ENCODE measurements at regions not wholly inside any gene's neighbourhood (a gene's known extent, or its start where the extent isn't known, plus 50 kb on each side); places are given as distances from the start of the nearest gene placed in this dataset.

- Histone ChIP-seq H3F3A (replicated peaks; ENCODE audit: insufficient read depth) (no peaks in the 10 kb centered on the region), H3K4me2 (no peak overlapping the region), H3K27me3 (ENCODE audit: insufficient read depth) (no peaks in the 10 kb centered on the region), H3K36me3 (replicated peaks in 1 of 2; ENCODE audit: control insufficient read depth in 1 of 2, insufficient read depth in 2 of 2, low read length in 1 of 2) (peaks cover 0 to 25% of the 10 kb centered on the region in 2 experiments), H4K20me1 (ENCODE audit: insufficient read depth) (no peaks in the 10 kb centered on the region), H3K4me1 (ENCODE audit: control insufficient read depth in 1 of 2, insufficient read depth in 2 of 2, low read depth in 1 of 2, low read length in 1 of 2) (peaks cover 0 to 4% of the 10 kb centered on the region in 2 experiments; a peak in 1 of 4 replicates), H3K9me3 (no peaks in the 10 kb centered on the region), H3K27ac (ENCODE audit: low read depth in 2 of 2, low read length in 1 of 2) (no peak overlapping the region), H3K4me3 (ENCODE audit: low read depth in 2 of 2, low read length in 1 of 2) (no peak overlapping the region), H3K79me2 (ENCODE audit: insufficient read depth) (peaks cover under 1% of the 10 kb centered on the region; the same call in 1 of the 2 replicates), H3K9me2 (no peaks in the 10 kb centered on the region), H3K9ac (no peak overlapping the region), H2AFZ (ENCODE audit: low read depth) (no peak overlapping the region)
- TF ChIP-seq FOXJ3 (CRISPR knock-in tag; IDR thresholded peaks at IDR 0.05) (no peak), RXRA (IDR thresholded peaks at IDR 0.05; ENCODE audit: borderline replicate concordance, low read depth) (no peak), GATA2 (CRISPR knock-in tag; IDR thresholded peaks at IDR 0.05) (no peak)
- CTCF ChIA-PET = no interaction called here
- DNase-seq = no peak
- WGBS (ENCODE audit: low lambda C conversion rate) = 90% methylated on average over 2 of the region's 3 CpGs
- POLR2A ChIA-PET = no interaction called here
Measured at GRCh38 chr2:111236025-111236424, 115.3 kb downstream of the BCL2L11 start.

- H4K20me1 ChIP-seq (ENCODE audit: insufficient read depth) = no peaks in the 10 kb centered on the region
- H3K27ac ChIP-seq (ENCODE audit: low read depth in 2 of 2, low read length in 1 of 2) = no peak overlapping the region
- no peak for DNase-seq
- H3K9ac ChIP-seq = no peak overlapping the region
- H2AFZ ChIP-seq (ENCODE audit: low read depth) = no peak overlapping the region
- H3K4me3 ChIP-seq (ENCODE audit: low read depth in 2 of 2, low read length in 1 of 2) = no peak overlapping the region
- WGBS (ENCODE audit: low lambda C conversion rate) = 90% methylated on average over 2 of the region's 2 CpGs
- H3F3A ChIP-seq (replicated peaks; ENCODE audit: insufficient read depth) = no peaks in the 10 kb centered on the region
- peaks cover 10% of the 10 kb centered on the region; the same call in 1 of the 2 replicates for H3K79me2 ChIP-seq (ENCODE audit: insufficient read depth)
- CTCF ChIA-PET = no interaction called here
- TF ChIP-seq ZBTB33 (IDR thresholded peaks at IDR 0.05; ENCODE audit: borderline replicate concordance, low read depth) (no peak), NRF1 (IDR thresholded peaks at IDR 0.05; ENCODE audit: low read depth, low read length) (no peak), TAF1 (IDR thresholded peaks at IDR 0.05; ENCODE audit: borderline replicate concordance, low read depth, low read length) (no peak)
- peaks cover 0 to 4% of the 10 kb centered on the region in 2 experiments; a peak in 1 of 4 replicates for H3K4me1 ChIP-seq (ENCODE audit: control insufficient read depth in 1 of 2, insufficient read depth in 2 of 2, low read depth in 1 of 2, low read length in 1 of 2)
- no peak overlapping the region for H3K4me2 ChIP-seq
- H3K9me3 ChIP-seq = no peaks in the 10 kb centered on the region
- no peaks in the 10 kb centered on the region for H3K27me3 ChIP-seq (ENCODE audit: insufficient read depth)
- peaks cover 0 to 27% of the 10 kb centered on the region in 2 experiments for H3K36me3 ChIP-seq (replicated peaks in 1 of 2; ENCODE audit: control insufficient read depth in 1 of 2, insufficient read depth in 2 of 2, low read length in 1 of 2)
- H3K9me2 ChIP-seq = no peaks in the 10 kb centered on the region
- POLR2A ChIA-PET = no interaction called here
Measured at GRCh38 chr2:111238296-111238695, 117.6 kb downstream of the BCL2L11 start.

DNA sequence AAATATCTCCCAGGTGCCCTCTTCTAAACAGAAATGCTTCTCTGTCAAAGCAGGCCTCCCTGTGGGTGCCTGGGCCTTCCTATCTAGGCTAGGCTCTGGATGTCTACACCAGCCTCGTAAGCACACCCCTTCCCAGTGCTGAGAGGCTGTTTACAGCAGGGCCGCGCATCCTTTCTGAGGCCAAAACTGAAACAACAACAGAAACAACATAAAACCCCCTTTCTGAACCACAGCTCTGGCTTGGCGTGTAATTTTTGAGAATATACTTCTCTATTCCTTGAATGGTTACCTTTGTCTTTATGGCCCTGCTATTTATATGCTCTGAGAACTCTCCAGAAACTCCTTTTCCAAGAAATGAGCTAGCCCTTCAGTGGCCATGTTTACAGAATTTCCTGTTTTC is 118.4 kb downstream of the BCL2L11 start:
- WGBS (ENCODE audit: low lambda C conversion rate) = 98% methylated on average over 4 of the region's 4 CpGs
- ChIA-PET CTCF (interaction anchor here (0.9 kb wide), 1 partner anchor 10 kb away, joined by 3 read pairs; no protein-coding TSS in a partner anchor), POLR2A (no interaction called here)
- Histone ChIP-seq H3K79me2 (ENCODE audit: insufficient read depth) (peaks cover 10% of the 10 kb centered on the region; the same call in 1 of the 2 replicates), H3F3A (replicated peaks; ENCODE audit: insufficient read depth) (no peaks in the 10 kb centered on the region), H3K4me2 (no peak overlapping the region), H3K4me3 (ENCODE audit: low read depth in 2 of 2, low read length in 1 of 2) (no peak overlapping the region), H3K27ac (ENCODE audit: low read depth in 2 of 2, low read length in 1 of 2) (no peak overlapping the region), H3K36me3 (replicated peaks in 1 of 2; ENCODE audit: control insufficient read depth in 1 of 2, insufficient read depth in 2 of 2, low read length in 1 of 2) (peaks cover 0 to 23% of the 10 kb centered on the region in 2 experiments), H4K20me1 (ENCODE audit: insufficient read depth) (no peaks in the 10 kb centered on the region), H3K9me3 (no peaks in the 10 kb centered on the region), H2AFZ (ENCODE audit: low read depth) (no peak overlapping the region), H3K9ac (no peak overlapping the region), H3K4me1 (ENCODE audit: control insufficient read depth in 1 of 2, insufficient read depth in 2 of 2, low read depth in 1 of 2, low read length in 1 of 2) (peaks cover 0 to 4% of the 10 kb centered on the region in 2 experiments; a peak in 1 of 4 replicates), H3K9me2 (no peaks in the 10 kb centered on the region), H3K27me3 (ENCODE audit: insufficient read depth) (no peaks in the 10 kb centered on the region)
- no peak for DNase-seq
- TF ChIP-seq, protein P1, sequence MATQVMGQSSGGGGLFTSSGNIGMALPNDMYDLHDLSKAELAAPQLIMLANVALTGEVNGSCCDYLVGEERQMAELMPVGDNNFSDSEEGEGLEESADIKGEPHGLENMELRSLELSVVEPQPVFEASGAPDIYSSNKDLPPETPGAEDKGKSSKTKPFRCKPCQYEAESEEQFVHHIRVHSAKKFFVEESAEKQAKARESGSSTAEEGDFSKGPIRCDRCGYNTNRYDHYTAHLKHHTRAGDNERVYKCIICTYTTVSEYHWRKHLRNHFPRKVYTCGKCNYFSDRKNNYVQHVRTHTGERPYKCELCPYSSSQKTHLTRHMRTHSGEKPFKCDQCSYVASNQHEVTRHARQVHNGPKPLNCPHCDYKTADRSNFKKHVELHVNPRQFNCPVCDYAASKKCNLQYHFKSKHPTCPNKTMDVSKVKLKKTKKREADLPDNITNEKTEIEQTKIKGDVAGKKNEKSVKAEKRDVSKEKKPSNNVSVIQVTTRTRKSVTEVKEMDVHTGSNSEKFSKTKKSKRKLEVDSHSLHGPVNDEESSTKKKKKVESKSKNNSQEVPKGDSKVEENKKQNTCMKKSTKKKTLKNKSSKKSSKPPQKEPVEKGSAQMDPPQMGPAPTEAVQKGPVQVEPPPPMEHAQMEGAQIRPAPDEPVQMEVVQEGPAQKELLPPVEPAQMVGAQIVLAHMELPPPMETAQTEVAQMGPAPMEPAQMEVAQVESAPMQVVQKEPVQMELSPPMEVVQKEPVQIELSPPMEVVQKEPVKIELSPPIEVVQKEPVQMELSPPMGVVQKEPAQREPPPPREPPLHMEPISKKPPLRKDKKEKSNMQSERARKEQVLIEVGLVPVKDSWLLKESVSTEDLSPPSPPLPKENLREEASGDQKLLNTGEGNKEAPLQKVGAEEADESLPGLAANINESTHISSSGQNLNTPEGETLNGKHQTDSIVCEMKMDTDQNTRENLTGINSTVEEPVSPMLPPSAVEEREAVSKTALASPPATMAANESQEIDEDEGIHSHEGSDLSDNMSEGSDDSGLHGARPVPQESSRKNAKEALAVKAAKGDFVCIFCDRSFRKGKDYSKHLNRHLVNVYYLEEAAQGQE (IDR thresholded peaks at IDR 0.05; ENCODE audit: low read depth, low read length) = no peak
- TF ChIP-seq SMC3 (IDR thresholded peaks at IDR 0.05; ENCODE audit: low read depth, low read length) (no peak), FOXM1 (IDR thresholded peaks at IDR 0.05; ENCODE audit: low read depth) (no peak), RXRA (IDR thresholded peaks at IDR 0.05; ENCODE audit: borderline replicate concordance, low read depth) (no peak), JUND (IDR thresholded peaks at IDR 0.05) (no peak), ZBTB33 (IDR thresholded peaks at IDR 0.05; ENCODE audit: borderline replicate concordance, low read depth) (no peak), FOXJ3 (CRISPR knock-in tag; IDR thresholded peaks at IDR 0.05) (no peak), RFX5 (IDR thresholded peaks at IDR 0.05; ENCODE audit: low read length) (no peak)
- TF ChIP-seq, protein P2, sequence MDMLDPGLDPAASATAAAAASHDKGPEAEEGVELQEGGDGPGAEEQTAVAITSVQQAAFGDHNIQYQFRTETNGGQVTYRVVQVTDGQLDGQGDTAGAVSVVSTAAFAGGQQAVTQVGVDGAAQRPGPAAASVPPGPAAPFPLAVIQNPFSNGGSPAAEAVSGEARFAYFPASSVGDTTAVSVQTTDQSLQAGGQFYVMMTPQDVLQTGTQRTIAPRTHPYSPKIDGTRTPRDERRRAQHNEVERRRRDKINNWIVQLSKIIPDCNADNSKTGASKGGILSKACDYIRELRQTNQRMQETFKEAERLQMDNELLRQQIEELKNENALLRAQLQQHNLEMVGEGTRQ (IDR thresholded peaks at IDR 0.05; ENCODE audit: borderline replicate concordance, low read depth, low read length) = no peak
